ENCODE measurements at regions not wholly inside any gene's neighbourhood (a gene's known extent, or its start where the extent isn't known, plus 50 kb on each side); places are given as distances from the start of the nearest gene placed in this dataset.

GRCh38 chr13:26155568-26155967 is 66.5 kb downstream of the RNF6 start:
- DNase-seq, result no peak

DNA sequence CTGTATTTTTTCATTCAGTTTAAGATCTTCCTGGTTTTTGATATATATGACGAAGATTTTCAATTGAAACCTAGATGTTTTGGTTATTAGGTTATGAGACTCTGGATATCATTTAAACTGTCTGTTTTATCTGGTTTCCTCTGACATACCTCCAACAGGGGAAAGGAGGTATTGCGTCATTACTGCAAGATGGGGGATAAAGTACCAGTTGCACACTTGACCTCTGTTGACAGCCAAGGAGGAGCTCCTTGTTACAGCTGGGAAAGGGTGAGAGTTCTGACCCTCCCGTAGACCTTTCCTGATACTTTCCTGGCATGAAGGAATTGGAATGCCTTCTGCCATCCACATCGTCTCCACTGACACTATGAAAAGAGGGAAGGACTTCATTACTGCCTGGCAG is 82.0 kb upstream of the SHISA2 start:
- DNase-seq, result no peak

DNA sequence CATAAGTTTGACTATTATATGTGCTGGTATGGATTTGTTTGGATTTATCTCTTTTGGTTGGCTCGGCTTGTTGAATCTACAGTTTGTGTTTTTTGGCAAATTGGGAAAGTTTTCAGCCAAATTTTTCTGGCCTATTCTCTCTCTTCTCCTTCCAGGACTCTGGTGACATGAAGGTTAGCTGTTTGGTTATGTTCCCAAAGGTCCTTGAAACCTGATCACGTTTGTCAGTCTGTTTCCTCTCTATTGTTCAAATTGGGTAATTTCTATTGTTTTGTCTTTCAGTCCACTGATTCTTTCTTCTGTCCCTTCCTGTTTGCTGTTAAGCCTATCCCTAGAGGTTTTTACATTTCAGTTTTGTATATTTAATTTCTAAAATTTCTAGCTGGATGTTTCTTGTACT is 81.5 kb upstream of the SHISA2 start:
- DNase-seq, result no peak

- DNase-seq, result peak; percentile 47
Measured at GRCh38 chr13:26132756-26133155, 80.9 kb upstream of the SHISA2 start.

- no peak for DNase-seq
Measured at GRCh38 chr13:26128676-26129075, 76.9 kb upstream of the SHISA2 start.

- no peak for DNase-seq
Measured at GRCh38 chr13:26117620-26118019, 65.8 kb upstream of the SHISA2 start.

DNA sequence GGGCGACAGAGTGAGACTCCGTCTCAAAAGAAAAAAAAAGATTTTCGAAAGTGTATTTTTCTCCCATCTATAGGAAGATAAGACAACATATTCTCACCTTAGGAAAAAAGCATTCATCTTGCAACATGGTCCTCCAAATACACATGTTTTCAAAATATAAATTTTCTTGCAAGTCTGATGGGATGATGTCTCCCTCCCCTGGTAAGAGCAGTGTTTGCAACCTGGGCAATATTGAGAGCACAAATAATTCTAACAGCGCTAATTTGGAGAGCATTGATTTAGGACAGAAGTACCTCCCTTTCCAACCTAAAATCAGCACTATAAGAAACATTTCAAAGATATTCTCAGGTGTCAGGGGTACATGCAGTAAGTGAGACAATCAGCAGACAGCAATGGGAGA is 61.0 kb upstream of the SHISA2 start:
- DNase-seq, result no peak

DNA sequence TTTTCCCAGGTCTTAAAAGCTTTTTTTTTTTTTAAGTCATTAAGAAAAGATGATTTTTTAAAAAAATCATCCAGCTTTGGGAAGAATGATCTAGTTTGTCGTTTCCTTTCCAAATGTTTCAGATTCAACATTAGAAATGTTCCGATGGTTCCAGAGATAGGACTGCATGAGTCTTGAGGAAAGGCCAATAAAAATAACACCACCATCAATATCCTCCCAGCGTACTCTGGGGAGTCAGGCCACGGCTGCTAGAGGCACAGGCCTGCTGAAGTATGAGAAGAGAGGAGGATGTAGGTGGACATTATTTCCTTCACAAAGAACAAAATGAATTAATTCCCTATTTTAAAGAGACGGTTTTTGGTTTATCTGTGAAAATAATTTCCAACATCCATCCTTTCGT is 60.0 kb upstream of the SHISA2 start:
- no peak for DNase-seq
